ENCODE measurements at regions not wholly inside any gene's neighbourhood (a gene's known extent, or its start where the extent isn't known, plus 50 kb on each side); places are given as distances from the start of the nearest gene placed in this dataset.

DNA sequence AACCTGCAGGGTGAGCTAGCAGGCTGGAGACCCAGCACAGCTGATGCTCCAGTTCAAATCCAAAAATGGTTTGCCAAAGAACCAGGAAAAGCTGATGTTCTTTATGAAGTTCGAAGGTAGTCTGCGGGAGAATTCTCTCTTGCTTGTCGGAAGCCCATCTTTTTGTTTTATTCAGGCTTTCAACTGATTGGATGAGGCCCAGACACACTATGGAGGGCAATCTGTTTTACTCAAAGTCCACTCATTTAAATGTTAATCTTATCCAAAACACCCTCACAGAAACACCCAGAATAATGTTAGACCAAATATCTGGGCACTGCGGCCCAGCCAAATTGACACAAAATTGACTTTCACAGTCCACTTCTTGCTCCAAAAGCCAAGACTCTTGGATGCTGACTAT is 105.6 kb upstream of the PMEPA1 start:
- no peaks in the 10 kb centered on the region for H4K20me1 ChIP-seq (replicated peaks; ENCODE audit: insufficient read depth)
- H3K4me1 ChIP-seq (ENCODE audit: insufficient read depth), result peaks cover 5% of the 10 kb centered on the region; the same call in 1 of the 2 replicates
- DNase-seq (ENCODE audit: low spot score) (no peak), ATAC-seq (no peak)
- no peaks in the 10 kb centered on the region for H3K36me3 Mint-ChIP-seq (ENCODE audit: low read depth)
- no peaks in the 10 kb centered on the region for H3K36me3 ChIP-seq (ENCODE audit: insufficient read depth)
- H3K27me3 Mint-ChIP-seq (ENCODE audit: insufficient read depth, low read depth, poor library complexity), result peaks cover 11% of the 10 kb centered on the region
- H3K9me3 Mint-ChIP-seq, result peaks cover 7% of the 10 kb centered on the region
- no peak overlapping the region for H3K27ac ChIP-seq (ENCODE audit: low read depth)
- no peak overlapping the region for H2AFZ ChIP-seq
- no peaks in the 10 kb centered on the region for H3K27me3 ChIP-seq (ENCODE audit: insufficient read depth)
- H3F3A ChIP-seq (replicated peaks; ENCODE audit: low read depth), result no peaks in the 10 kb centered on the region
- H3K79me2 ChIP-seq (replicated peaks; ENCODE audit: insufficient read depth), result no peaks in the 10 kb centered on the region
- peaks cover 13% of the 10 kb centered on the region for H3K4me1 Mint-ChIP-seq
- H3K9me2 ChIP-seq (ENCODE audit: insufficient read depth), result no peaks in the 10 kb centered on the region; the same call in 1 of the 2 replicates
- H3K4me3 ChIP-seq, result no peak overlapping the region
- H3K4me3 Mint-ChIP-seq, result no peak overlapping the region
- no peak overlapping the region for H3K27ac Mint-ChIP-seq
- TF ChIP-seq, protein P1, sequence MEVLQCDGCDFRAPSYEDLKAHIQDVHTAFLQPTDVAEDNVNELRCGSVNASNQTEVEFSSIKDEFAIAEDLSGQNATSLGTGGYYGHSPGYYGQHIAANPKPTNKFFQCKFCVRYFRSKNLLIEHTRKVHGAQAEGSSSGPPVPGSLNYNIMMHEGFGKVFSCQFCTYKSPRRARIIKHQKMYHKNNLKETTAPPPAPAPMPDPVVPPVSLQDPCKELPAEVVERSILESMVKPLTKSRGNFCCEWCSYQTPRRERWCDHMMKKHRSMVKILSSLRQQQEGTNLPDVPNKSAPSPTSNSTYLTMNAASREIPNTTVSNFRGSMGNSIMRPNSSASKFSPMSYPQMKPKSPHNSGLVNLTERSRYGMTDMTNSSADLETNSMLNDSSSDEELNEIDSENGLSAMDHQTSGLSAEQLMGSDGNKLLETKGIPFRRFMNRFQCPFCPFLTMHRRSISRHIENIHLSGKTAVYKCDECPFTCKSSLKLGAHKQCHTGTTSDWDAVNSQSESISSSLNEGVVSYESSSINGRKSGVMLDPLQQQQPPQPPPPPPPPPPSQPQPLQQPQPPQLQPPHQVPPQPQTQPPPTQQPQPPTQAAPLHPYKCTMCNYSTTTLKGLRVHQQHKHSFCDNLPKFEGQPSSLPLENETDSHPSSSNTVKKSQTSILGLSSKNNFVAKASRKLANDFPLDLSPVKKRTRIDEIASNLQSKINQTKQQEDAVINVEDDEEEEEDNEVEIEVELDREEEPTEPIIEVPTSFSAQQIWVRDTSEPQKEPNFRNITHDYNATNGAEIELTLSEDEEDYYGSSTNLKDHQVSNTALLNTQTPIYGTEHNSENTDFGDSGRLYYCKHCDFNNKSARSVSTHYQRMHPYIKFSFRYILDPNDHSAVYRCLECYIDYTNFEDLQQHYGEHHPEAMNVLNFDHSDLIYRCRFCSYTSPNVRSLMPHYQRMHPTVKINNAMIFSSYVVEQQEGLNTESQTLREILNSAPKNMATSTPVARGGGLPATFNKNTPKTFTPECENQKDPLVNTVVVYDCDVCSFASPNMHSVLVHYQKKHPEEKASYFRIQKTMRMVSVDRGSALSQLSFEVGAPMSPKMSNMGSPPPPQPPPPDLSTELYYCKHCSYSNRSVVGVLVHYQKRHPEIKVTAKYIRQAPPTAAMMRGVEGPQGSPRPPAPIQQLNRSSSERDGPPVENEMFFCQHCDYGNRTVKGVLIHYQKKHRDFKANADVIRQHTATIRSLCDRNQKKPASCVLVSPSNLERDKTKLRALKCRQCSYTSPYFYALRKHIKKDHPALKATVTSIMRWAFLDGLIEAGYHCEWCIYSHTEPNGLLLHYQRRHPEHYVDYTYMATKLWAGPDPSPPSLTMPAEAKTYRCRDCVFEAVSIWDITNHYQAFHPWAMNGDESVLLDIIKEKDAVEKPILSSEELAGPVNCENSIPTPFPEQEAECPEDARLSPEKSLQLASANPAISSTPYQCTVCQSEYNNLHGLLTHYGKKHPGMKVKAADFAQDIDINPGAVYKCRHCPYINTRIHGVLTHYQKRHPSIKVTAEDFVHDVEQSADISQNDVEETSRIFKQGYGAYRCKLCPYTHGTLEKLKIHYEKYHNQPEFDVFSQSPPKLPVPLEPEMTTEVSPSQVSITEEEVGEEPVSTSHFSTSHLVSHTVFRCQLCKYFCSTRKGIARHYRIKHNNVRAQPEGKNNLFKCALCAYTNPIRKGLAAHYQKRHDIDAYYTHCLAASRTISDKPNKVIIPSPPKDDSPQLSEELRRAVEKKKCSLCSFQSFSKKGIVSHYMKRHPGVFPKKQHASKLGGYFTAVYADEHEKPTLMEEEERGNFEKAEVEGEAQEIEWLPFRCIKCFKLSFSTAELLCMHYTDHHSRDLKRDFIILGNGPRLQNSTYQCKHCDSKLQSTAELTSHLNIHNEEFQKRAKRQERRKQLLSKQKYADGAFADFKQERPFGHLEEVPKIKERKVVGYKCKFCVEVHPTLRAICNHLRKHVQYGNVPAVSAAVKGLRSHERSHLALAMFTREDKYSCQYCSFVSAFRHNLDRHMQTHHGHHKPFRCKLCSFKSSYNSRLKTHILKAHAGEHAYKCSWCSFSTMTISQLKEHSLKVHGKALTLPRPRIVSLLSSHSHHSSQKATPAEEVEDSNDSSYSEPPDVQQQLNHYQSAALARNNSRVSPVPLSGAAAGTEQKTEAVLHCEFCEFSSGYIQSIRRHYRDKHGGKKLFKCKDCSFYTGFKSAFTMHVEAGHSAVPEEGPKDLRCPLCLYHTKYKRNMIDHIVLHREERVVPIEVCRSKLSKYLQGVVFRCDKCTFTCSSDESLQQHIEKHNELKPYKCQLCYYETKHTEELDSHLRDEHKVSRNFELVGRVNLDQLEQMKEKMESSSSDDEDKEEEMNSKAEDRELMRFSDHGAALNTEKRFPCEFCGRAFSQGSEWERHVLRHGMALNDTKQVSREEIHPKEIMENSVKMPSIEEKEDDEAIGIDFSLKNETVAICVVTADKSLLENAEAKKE (CRISPR knock-in tag; IDR thresholded peaks at IDR 0.05), result no peak
- TF ChIP-seq JUNB (IDR thresholded peaks at IDR 0.05; ENCODE audit: unreplicated experiment), result no peak
- no peak for TF ChIP-seq EZH2phosphoT487 (IDR thresholded peaks at IDR 0.05; ENCODE audit: unreplicated experiment)
- TF ChIP-seq, protein P2, sequence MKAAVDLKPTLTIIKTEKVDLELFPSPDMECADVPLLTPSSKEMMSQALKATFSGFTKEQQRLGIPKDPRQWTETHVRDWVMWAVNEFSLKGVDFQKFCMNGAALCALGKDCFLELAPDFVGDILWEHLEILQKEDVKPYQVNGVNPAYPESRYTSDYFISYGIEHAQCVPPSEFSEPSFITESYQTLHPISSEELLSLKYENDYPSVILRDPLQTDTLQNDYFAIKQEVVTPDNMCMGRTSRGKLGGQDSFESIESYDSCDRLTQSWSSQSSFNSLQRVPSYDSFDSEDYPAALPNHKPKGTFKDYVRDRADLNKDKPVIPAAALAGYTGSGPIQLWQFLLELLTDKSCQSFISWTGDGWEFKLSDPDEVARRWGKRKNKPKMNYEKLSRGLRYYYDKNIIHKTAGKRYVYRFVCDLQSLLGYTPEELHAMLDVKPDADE (IDR thresholded peaks at IDR 0.05), result no peak
- TF ChIP-seq NANOG (IDR thresholded peaks at IDR 0.05; ENCODE audit: borderline replicate concordance), result no peak
- TF ChIP-seq ZNF114 (CRISPR knock-in tag; IDR thresholded peaks at IDR 0.05), result no peak
- no peak for TF ChIP-seq POLR2AphosphoS5 (IDR thresholded peaks at IDR 0.05; ENCODE audit: low read depth)
- TF ChIP-seq, protein P3, sequence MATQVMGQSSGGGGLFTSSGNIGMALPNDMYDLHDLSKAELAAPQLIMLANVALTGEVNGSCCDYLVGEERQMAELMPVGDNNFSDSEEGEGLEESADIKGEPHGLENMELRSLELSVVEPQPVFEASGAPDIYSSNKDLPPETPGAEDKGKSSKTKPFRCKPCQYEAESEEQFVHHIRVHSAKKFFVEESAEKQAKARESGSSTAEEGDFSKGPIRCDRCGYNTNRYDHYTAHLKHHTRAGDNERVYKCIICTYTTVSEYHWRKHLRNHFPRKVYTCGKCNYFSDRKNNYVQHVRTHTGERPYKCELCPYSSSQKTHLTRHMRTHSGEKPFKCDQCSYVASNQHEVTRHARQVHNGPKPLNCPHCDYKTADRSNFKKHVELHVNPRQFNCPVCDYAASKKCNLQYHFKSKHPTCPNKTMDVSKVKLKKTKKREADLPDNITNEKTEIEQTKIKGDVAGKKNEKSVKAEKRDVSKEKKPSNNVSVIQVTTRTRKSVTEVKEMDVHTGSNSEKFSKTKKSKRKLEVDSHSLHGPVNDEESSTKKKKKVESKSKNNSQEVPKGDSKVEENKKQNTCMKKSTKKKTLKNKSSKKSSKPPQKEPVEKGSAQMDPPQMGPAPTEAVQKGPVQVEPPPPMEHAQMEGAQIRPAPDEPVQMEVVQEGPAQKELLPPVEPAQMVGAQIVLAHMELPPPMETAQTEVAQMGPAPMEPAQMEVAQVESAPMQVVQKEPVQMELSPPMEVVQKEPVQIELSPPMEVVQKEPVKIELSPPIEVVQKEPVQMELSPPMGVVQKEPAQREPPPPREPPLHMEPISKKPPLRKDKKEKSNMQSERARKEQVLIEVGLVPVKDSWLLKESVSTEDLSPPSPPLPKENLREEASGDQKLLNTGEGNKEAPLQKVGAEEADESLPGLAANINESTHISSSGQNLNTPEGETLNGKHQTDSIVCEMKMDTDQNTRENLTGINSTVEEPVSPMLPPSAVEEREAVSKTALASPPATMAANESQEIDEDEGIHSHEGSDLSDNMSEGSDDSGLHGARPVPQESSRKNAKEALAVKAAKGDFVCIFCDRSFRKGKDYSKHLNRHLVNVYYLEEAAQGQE (IDR thresholded peaks at IDR 0.05; ENCODE audit: unreplicated experiment), result no peak
- TF ChIP-seq STAT1 (IDR thresholded peaks at IDR 0.05; ENCODE audit: unreplicated experiment), result no peak
- TF ChIP-seq CREB1 (CRISPR knock-in tag; IDR thresholded peaks at IDR 0.05; ENCODE audit: low read depth), result no peak
- TF ChIP-seq EZH2 (IDR thresholded peaks at IDR 0.05; ENCODE audit: low read depth, unreplicated experiment), result no peak
- H3K4me2 ChIP-seq, result no peak overlapping the region
